GM12872 (cell line): ENCODE measurements at regions not wholly inside any gene's neighbourhood (a gene's known extent, or its start where the extent isn't known, plus 50 kb on each side); places are given as distances from the start of the nearest gene placed in this dataset.

Experiments used
- CTCF ChIP-seq: IDR thresholded peaks from 3 replicates; pipeline ENCODE4 v1.5.1; 2011; ENCODE audit warnings: low read depth, mild to moderate bottlenecking, low read length, moderate library complexity; ENCODE audit not compliant: insufficient read depth

DNA sequence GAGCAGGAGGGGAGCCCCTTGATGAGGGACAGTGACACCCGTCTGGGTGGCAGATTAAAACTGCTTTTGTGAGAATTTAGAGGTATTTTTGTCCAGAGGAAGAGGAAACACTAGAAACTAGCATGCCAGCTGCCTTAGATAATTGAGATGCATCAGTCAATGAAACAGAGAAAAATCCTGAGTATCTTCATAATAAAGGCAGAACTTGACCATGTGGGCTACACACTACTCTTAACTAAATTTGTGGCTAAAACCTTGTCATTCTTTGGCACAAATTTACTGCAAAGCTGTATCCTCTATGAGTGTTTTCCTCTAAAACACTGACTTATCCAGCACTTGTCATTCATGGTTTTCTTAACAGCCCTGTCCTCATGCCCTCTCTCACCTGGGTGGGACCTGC lies 259.7 kb upstream of the TPM1 start:
- no peak for TF ChIP-seq CTCF

- TF ChIP-seq CTCF: no peak
Measured at GRCh38 chr15:62783303-62783957, 259.1 kb upstream of the TPM1 start.

DNA sequence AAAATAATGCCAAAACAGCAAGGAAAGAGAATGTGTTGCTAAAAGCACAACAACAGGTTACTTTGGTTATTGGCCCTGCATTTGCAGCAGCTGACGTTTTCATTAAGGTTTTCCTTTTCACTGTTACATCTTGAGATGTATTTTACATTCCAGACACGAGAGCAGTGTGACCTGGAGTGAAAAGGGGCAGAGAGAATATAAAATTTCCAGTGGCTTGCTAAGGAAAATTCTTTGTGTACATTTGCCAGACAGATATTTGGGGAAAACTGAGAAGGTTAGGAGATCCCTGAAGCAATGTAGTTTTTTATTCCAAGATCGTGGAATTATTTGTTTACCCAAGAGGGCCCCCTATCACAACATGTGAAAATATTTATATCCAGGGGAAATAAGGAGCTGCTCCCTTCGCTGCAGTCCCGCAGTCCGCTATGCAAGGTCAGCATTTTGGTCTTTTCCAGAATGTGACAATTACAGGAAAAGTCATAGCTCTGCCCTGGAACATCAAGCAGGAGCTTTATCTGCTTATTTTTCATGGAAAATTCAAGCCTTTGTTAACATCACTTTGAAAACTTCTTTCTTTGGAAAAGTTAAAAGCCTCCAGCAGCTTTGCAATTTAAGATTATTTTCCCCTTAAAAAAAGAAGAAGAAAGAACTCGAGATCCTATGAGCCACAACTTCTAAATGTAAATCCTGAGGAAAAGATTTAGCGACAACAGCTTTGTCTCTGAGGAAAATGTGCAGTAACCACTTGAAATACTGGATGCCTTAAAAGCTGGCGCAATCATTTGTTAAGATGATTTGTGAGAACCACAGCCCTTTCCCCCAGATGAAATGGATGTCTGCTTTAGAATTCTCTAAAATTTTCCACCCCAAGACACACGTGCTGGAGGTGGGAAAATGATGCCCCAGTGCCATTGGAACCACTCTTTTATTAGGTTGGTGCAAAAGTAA lies 256.4 kb upstream of the TPM1 start:
- TF ChIP-seq CTCF: no peak

GRCh38 chr15:62787401-62787800 lies 255.1 kb upstream of the TPM1 start:
- TF ChIP-seq CTCF: no peak

- no peak for TF ChIP-seq CTCF
Measured at GRCh38 chr15:62788224-62788623, 254.3 kb upstream of the TPM1 start.

GRCh38 chr15:62790546-62790945 lies 252.0 kb upstream of the TPM1 start:
- no peak for TF ChIP-seq CTCF

DNA sequence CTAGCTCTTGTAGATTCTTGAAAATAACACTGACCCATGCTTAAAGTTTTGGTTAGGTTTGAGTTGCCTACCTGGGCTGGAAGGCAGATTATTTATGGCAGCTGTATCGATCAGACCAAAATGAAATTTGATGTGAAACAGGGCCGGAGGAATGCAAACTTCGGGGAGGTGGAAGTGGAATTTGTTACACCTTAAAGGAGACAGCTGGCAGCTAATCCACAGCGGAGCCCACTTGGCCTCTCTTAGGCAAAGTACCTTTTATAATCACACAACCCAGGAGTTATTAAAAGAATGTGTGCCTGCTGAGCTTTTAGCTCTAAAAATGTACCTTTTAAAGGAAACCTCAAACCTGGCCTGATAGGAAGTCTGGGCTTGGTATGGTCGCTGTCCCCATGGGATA lies 250.9 kb upstream of the TPM1 start:
- TF ChIP-seq CTCF: no peak
